CD8-positive, alpha-beta memory T cell (primary cell): ENCODE measurements at regions not wholly inside any gene's neighbourhood (a gene's known extent, or its start where the extent isn't known, plus 50 kb on each side); places are given as distances from the start of the nearest gene placed in this dataset.

ENCODE experiments used
- CTCF ChIA-PET: fragments of 350-600 bp; sonication (Branson Sonifier 250); formaldehyde crosslinking; loops from one replicate; lab custom pipeline; 2021; ENCODE audit warnings: antibody characterized with exemption; lab: Charles Lee
- POLR2A ChIA-PET: fragments of 350-600 bp; sonication (Branson Sonifier 250); formaldehyde crosslinking; loops from one replicate; lab custom pipeline; 2021; ENCODE audit warnings: antibody characterized with exemption; lab: Charles Lee
- DNase-seq, 5 donors: peaks; one replicate each; pipeline versions ENCODE4 v3.0.0 to v3.0.0-alpha.2; 2020 to 2022; ENCODE audit warnings: mixed read lengths in 1 of 5
- H3K27ac ChIP-seq: one replicate; pipeline ENCODE4 v1.7.0; 2013; ENCODE audit warnings: low read depth, mild to moderate bottlenecking, low read length, moderate library complexity
- H3K27me3 ChIP-seq: 2 replicates; pipeline ENCODE4 v1.7.0; 2013; ENCODE audit warnings: low read length, mild to moderate bottlenecking; ENCODE audit not compliant: insufficient read depth, poor library complexity, severe bottlenecking
- H3K36me3 ChIP-seq: 2 replicates; pipeline ENCODE4 v1.7.0; 2013; ENCODE audit warnings: mild to moderate bottlenecking, low read length, moderate library complexity; ENCODE audit not compliant: insufficient read depth
- H3K4me1 ChIP-seq: 2 replicates; pipeline ENCODE4 v1.7.0; 2013; ENCODE audit warnings: mild to moderate bottlenecking, low read length, moderate library complexity; ENCODE audit not compliant: insufficient read depth
- H3K4me3 ChIP-seq: 2 replicates; pipeline ENCODE4 v1.7.0; 2013; ENCODE audit warnings: mild to moderate bottlenecking, low read length
- H3K9me3 ChIP-seq: 2 replicates; pipeline ENCODE4 v1.7.0; 2013; ENCODE audit warnings: mild to moderate bottlenecking, low read length
- H3K27ac Mint-ChIP-seq, 8 donors: one replicate each; pipeline ENCODE4 v1.8.0; 2020 to 2021; ENCODE audit warnings: mixed read lengths in 8 of 8, mild to moderate bottlenecking in 6 of 8, inconsistent platforms in 3 of 8, moderate library complexity in 3 of 8
- H3K27me3 Mint-ChIP-seq, 2 donors: one replicate each; pipeline ENCODE4 v1.8.0; 2020 to 2021; ENCODE audit warnings: mixed read lengths in 2 of 2, mild to moderate bottlenecking in 1 of 2, moderate library complexity in 1 of 2
- H3K36me3 Mint-ChIP-seq, 3 donors: one replicate each; pipeline ENCODE4 v1.8.0; 2020 to 2021; ENCODE audit warnings: mixed read lengths in 3 of 3, inconsistent platforms in 1 of 3, mild to moderate bottlenecking in 1 of 3
- H3K4me1 Mint-ChIP-seq, 3 donors: one replicate each; pipeline ENCODE4 v1.8.0; 2020 to 2021; ENCODE audit warnings: mixed read lengths in 3 of 3, inconsistent platforms in 1 of 3, mild to moderate bottlenecking in 1 of 3
- H3K4me3 Mint-ChIP-seq, 7 donors: one replicate each; pipeline ENCODE4 v1.8.0; 2020 to 2021; ENCODE audit warnings: mixed read lengths in 7 of 7, mild to moderate bottlenecking in 6 of 7, moderate library complexity in 4 of 7, inconsistent platforms in 2 of 7
- H3K9me3 Mint-ChIP-seq, 5 donors: one replicate each; pipeline ENCODE4 v1.8.0; 2020 to 2022; ENCODE audit warnings: mixed read lengths in 5 of 5, mild to moderate bottlenecking in 3 of 5, moderate library complexity in 2 of 5, inconsistent platforms in 1 of 5

- no peak for DNase-seq
- no peak overlapping the region for H3K4me3 ChIP-seq
- Mint-ChIP-seq H3K4me3 (no peak overlapping the region), H3K27ac (no peak overlapping the region), H3K27me3 (peaks cover 5 to 8% of the 10 kb centered on the region in 2 donors), H3K4me1 (no peaks in the 10 kb centered on the region), H3K9me3 (peaks cover 13 to 23% (median 15%) of the 10 kb centered on the region in 5 donors), H3K36me3 (peaks cover 0 to 33% (median 2%) of the 10 kb centered on the region in 3 donors)
- POLR2A ChIA-PET = no interaction called here
- H3K27me3 ChIP-seq = no peaks in the 10 kb centered on the region
- no peaks in the 10 kb centered on the region for H3K4me1 ChIP-seq
- no peaks in the 10 kb centered on the region for H3K9me3 ChIP-seq
- CTCF ChIA-PET = no interaction called here
- no peak overlapping the region for H3K27ac ChIP-seq
- no peaks in the 10 kb centered on the region for H3K36me3 ChIP-seq
Measured at GRCh38 chr10:123402656-123403055, 248.5 kb downstream of the BUB3 start.

- Mint-ChIP-seq H3K36me3 (peaks cover 0 to 33% (median 2%) of the 10 kb centered on the region in 3 donors), H3K4me1 (no peaks in the 10 kb centered on the region)
- CTCF ChIA-PET = no interaction called here
Measured at GRCh38 chr10:123404357-123404756, 250.2 kb downstream of the BUB3 start.

GRCh38 chr10:123408660-123409059 is 254.5 kb downstream of the BUB3 start:
- no peaks in the 10 kb centered on the region for H3K9me3 ChIP-seq
- Mint-ChIP-seq H3K4me3 (no peak overlapping the region), H3K4me1 (no peaks in the 10 kb centered on the region), H3K9me3 (peaks cover 11 to 21% (median 15%) of the 10 kb centered on the region in 5 donors), H3K36me3 (peaks cover 0 to 24% (median 3%) of the 10 kb centered on the region in 3 donors), H3K27me3 (peaks cover 3 to 8% of the 10 kb centered on the region in 2 donors), H3K27ac (no peak overlapping the region)
- ChIA-PET CTCF (no interaction called here), POLR2A (no interaction called here)
- H3K27ac ChIP-seq = no peak overlapping the region
- H3K4me3 ChIP-seq = no peak overlapping the region
- no peak for DNase-seq
- no peaks in the 10 kb centered on the region for H3K4me1 ChIP-seq
- no peaks in the 10 kb centered on the region for H3K27me3 ChIP-seq
- no peaks in the 10 kb centered on the region for H3K36me3 ChIP-seq

More at GRCh38 chr10:123404357-123404756, 250.2 kb downstream of the BUB3 start:
- Histone ChIP-seq H3K9me3 (no peaks in the 10 kb centered on the region), H3K27me3 (no peaks in the 10 kb centered on the region), H3K4me3 (no peak overlapping the region), H3K27ac (no peak overlapping the region), H3K36me3 (no peaks in the 10 kb centered on the region), H3K4me1 (no peaks in the 10 kb centered on the region)
- Mint-ChIP-seq H3K4me3 (no peak overlapping the region), H3K27ac (no peak overlapping the region), H3K27me3 (peaks cover 5 to 8% of the 10 kb centered on the region in 2 donors), H3K9me3 (peaks cover 13 to 23% (median 15%) of the 10 kb centered on the region in 5 donors)
- DNase-seq = no peak
- POLR2A ChIA-PET = no interaction called here

GRCh38 chr10:123409426-123409825 is 255.2 kb downstream of the BUB3 start:
- no peaks in the 10 kb centered on the region for H3K36me3 ChIP-seq
- CTCF ChIA-PET = no interaction called here
- POLR2A ChIA-PET = no interaction called here
- H3K27me3 ChIP-seq = no peaks in the 10 kb centered on the region
- Mint-ChIP-seq H3K9me3 (peaks cover 6 to 14% (median 10%) of the 10 kb centered on the region in 5 donors), H3K4me1 (no peaks in the 10 kb centered on the region), H3K27ac (no peak overlapping the region), H3K27me3 (peaks cover 3 to 8% of the 10 kb centered on the region in 2 donors), H3K4me3 (no peak overlapping the region), H3K36me3 (peaks cover 0 to 16% (median 3%) of the 10 kb centered on the region in 3 donors)
- H3K4me3 ChIP-seq = no peak overlapping the region
- DNase-seq = no peak
- H3K27ac ChIP-seq = no peak overlapping the region
- H3K4me1 ChIP-seq = no peaks in the 10 kb centered on the region
- H3K9me3 ChIP-seq = no peaks in the 10 kb centered on the region

DNA sequence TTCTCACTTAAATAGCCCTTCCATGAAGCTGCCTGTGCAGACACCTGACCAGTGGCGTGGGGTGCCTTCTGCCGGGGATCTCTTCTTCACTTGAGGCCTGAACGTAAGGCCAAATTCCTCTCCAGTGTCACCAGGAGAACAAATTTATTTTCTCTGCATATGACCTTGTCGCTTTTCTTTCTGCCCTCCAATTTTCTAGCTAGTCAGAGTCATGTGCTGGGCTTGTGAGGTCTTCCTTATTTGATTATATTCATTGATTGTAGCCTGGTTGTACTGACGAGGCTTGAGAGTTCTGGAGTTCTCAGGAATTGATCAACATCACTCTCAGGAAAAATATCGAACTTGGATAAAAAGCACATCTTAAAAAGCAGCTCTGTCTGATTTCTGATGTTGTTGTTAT is 255.7 kb downstream of the BUB3 start:
- no peaks in the 10 kb centered on the region for H3K36me3 ChIP-seq
- Mint-ChIP-seq H3K27ac (no peak overlapping the region), H3K9me3 (peaks cover 2 to 9% (median 8%) of the 10 kb centered on the region in 5 donors), H3K4me3 (no peak overlapping the region), H3K36me3 (peaks cover 0 to 12% (median 3%) of the 10 kb centered on the region in 3 donors), H3K4me1 (no peaks in the 10 kb centered on the region), H3K27me3 (peaks cover 3 to 8% of the 10 kb centered on the region in 2 donors)
- ChIA-PET POLR2A (no interaction called here), CTCF (no interaction called here)
- H3K27me3 ChIP-seq = no peaks in the 10 kb centered on the region
- no peaks in the 10 kb centered on the region for H3K9me3 ChIP-seq
- H3K27ac ChIP-seq = no peak overlapping the region
- no peak for DNase-seq
- H3K4me1 ChIP-seq = no peaks in the 10 kb centered on the region
- no peak overlapping the region for H3K4me3 ChIP-seq

DNA sequence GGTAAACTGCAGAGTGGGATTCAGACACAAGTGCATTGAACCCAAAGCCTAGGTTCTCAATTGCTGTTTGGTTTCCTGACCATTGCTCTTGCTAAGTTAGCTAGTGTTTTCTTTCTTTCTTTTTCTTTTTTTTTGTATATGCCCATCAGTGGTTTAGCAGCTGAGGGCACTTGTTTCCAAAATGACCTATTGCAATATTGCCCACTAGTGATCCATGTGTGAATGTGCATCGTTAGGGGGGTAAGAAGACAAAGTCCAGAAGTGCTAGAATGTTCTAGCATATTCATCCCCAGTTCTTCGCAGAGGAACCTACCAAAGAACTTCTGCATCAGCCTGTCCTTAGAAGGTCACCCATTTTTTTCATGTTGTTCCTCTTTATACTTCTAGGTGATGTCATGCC is 252.8 kb upstream of the GPR26 start:
- no peak overlapping the region for H3K4me3 Mint-ChIP-seq
- no peak for DNase-seq
- Histone ChIP-seq H3K27me3 (no peaks in the 10 kb centered on the region), H3K27ac (no peak overlapping the region), H3K4me1 (no peaks in the 10 kb centered on the region), H3K36me3 (no peaks in the 10 kb centered on the region), H3K4me3 (no peak overlapping the region), H3K9me3 (no peaks in the 10 kb centered on the region)
- no peaks in the 10 kb centered on the region for H3K4me1 Mint-ChIP-seq
- peaks cover 14 to 19% of the 10 kb centered on the region in 2 donors for H3K27me3 Mint-ChIP-seq
- ChIA-PET POLR2A (no interaction called here), CTCF (no interaction called here)
- no peaks in the 10 kb centered on the region for H3K9me3 Mint-ChIP-seq
- H3K36me3 Mint-ChIP-seq = peaks cover 0 to 2% (median 0%) of the 10 kb centered on the region in 3 donors
- H3K27ac Mint-ChIP-seq = no peak overlapping the region

- Mint-ChIP-seq H3K27ac (no peak overlapping the region), H3K4me1 (no peaks in the 10 kb centered on the region), H3K4me3 (no peak overlapping the region), H3K27me3 (peaks cover 17 to 32% of the 10 kb centered on the region in 2 donors), H3K36me3 (peaks cover 0 to 6% (median 2%) of the 10 kb centered on the region in 3 donors), H3K9me3 (peaks cover 0 to 3% (median 0%) of the 10 kb centered on the region in 5 donors)
- H3K27me3 ChIP-seq = no peaks in the 10 kb centered on the region
- ChIA-PET CTCF (no interaction called here), POLR2A (no interaction called here)
- no peak overlapping the region for H3K4me3 ChIP-seq
- H3K27ac ChIP-seq = no peak overlapping the region
- H3K36me3 ChIP-seq = no peaks in the 10 kb centered on the region
- no peaks in the 10 kb centered on the region for H3K4me1 ChIP-seq
- no peaks in the 10 kb centered on the region for H3K9me3 ChIP-seq
- DNase-seq = no peak
Measured at GRCh38 chr10:123415523-123415922, 250.6 kb upstream of the GPR26 start.

- CTCF ChIA-PET = no interaction called here
- H3K27ac Mint-ChIP-seq = no peak overlapping the region
- no peak overlapping the region for H3K27ac ChIP-seq
- H3K4me3 Mint-ChIP-seq = no peak overlapping the region
- H3K27me3 Mint-ChIP-seq = peaks cover 17 to 32% of the 10 kb centered on the region in 2 donors
- H3K9me3 Mint-ChIP-seq = peaks cover 0 to 3% (median 0%) of the 10 kb centered on the region in 5 donors
- H3K27me3 ChIP-seq = no peaks in the 10 kb centered on the region
- no peak overlapping the region for H3K4me3 ChIP-seq
- POLR2A ChIA-PET = no interaction called here
- H3K4me1 ChIP-seq = no peaks in the 10 kb centered on the region
- no peaks in the 10 kb centered on the region for H3K9me3 ChIP-seq
- DNase-seq = no peak
- no peaks in the 10 kb centered on the region for H3K36me3 ChIP-seq
- peaks cover 0 to 6% (median 2%) of the 10 kb centered on the region in 3 donors for H3K36me3 Mint-ChIP-seq
- H3K4me1 Mint-ChIP-seq = no peaks in the 10 kb centered on the region
Measured at GRCh38 chr10:123417414-123417813, 248.7 kb upstream of the GPR26 start.
